K562 (cell line): ENCODE measurements at regions not wholly inside any gene's neighbourhood (a gene's known extent, or its start where the extent isn't known, plus 50 kb on each side); places are given as distances from the start of the nearest gene placed in this dataset.

ENCODE experiments used
- ATAC-seq: fragments of 200-7000 bp; cut with Tn5 transposase; 3 replicates; pipeline ENCODE4 v1.9.1; 2020; ENCODE audit warnings: moderate library complexity
- BruUV-seq: library from RNA; stranded (reverse); fragments of 400-500 nt; replicated peaks from 2 replicates; lab custom pipeline; 2021; lab: Mats Ljungman, UMichigan
- CTCF ChIA-PET: fragments of 300-600 bp; formaldehyde crosslinking; extraction: SDS; loops from one replicate; lab custom pipeline; 2021; ENCODE audit warnings: low intra/inter-chr PET ratio; lab: Yijun Ruan, JAX
- POLR2A ChIA-PET: fragments of 300-600, 350-650 bp; sonication (Branson Sonifier 250); formaldehyde crosslinking; extraction: SDS; loops from one replicate; lab custom pipeline; 2021; ENCODE audit warnings: antibody characterized with exemption, inconsistent platforms; lab: Yijun Ruan, JAX
- DNase-seq, 4 experiments: peaks; one replicate each; pipeline versions ENCODE4 v3.0.0 to v3.0.0-alpha.2; 2011 to 2018; ENCODE audit warnings: low spot score in 3 of 4, mixed read lengths in 3 of 4; ENCODE audit errors: extremely low read depth in 1 of 4
- FAIRE-seq: peaks from 2 replicates; lab custom pipeline; 2011; peaks lifted over from hg19 to GRCh38; lab: Jason Lieb, UNC
- H2AFZ ChIP-seq: 2 replicates; pipeline ENCODE4 v1.6.0; 2011; ENCODE audit warnings: low read depth, low read length, control low read depth, inconsistent platforms
- H3K27ac ChIP-seq: fragments of 200-600 bp; 3 replicates; pipeline ENCODE4 v1.8.0; 2011; ENCODE audit warnings: low read depth, mild to moderate bottlenecking, control low read depth, inconsistent platforms, low read length, moderate library complexity, mixed read lengths; ENCODE audit errors: extremely low read depth
- H3K27me3 ChIP-seq, 2 experiments: fragments of 300-600 bp in 1 of 2; 2 replicates in 1 of 2; 3 replicates in 1 of 2; pipeline versions ENCODE4 v1.6.0 to v1.8.0; 2011; ENCODE audit warnings: inconsistent platforms in 2 of 2, low read length in 2 of 2, mild to moderate bottlenecking in 1 of 2, mixed read lengths in 1 of 2, moderate library complexity in 1 of 2; ENCODE audit not compliant: control insufficient read depth in 2 of 2, insufficient read depth in 2 of 2
- H3K36me3 ChIP-seq: fragments of 300-600 bp; 3 replicates; pipeline ENCODE4 v1.8.0; 2011; ENCODE audit warnings: mild to moderate bottlenecking, low read length, inconsistent platforms; ENCODE audit not compliant: control insufficient read depth, insufficient read depth
- H3K4me1 ChIP-seq, 2 experiments: fragments of 200-600 bp in 1 of 2; replicated peaks in 1 of 2; 2 replicates in 1 of 2; 3 replicates in 1 of 2; pipeline versions ENCODE4 v1.5.1 to v1.8.0; 2011; ENCODE audit warnings: inconsistent platforms in 2 of 2, low read length in 2 of 2, mild to moderate bottlenecking in 1 of 2, mixed read lengths in 1 of 2, moderate library complexity in 1 of 2; ENCODE audit not compliant: control insufficient read depth in 2 of 2, insufficient read depth in 2 of 2
- H3K4me2 ChIP-seq: 2 replicates; pipeline ENCODE4 v1.6.1; 2011; ENCODE audit warnings: low read length, control low read depth, inconsistent platforms, mixed read lengths; ENCODE audit not compliant: insufficient read depth
- H3K4me3 ChIP-seq: fragments of 200-600 bp; sonication (generic), shearing (Covaris generic); 2 replicates; pipeline ENCODE4 v1.5.1; 2016; ENCODE audit warnings: control low read depth, inconsistent platforms
- H3K79me2 ChIP-seq: fragments of 200-600 bp; 3 replicates; pipeline ENCODE4 v1.8.0; 2011; ENCODE audit warnings: low read length, inconsistent platforms; ENCODE audit not compliant: control insufficient read depth, insufficient read depth
- H3K9ac ChIP-seq, 2 experiments: 2 replicates each; pipeline versions ENCODE4 v1.6.0 to v1.6.1; 2011; ENCODE audit warnings: low read depth in 2 of 2, low read length in 2 of 2, control low read depth in 1 of 2, inconsistent platforms in 1 of 2, mild to moderate bottlenecking in 1 of 2, mixed read lengths in 1 of 2; ENCODE audit not compliant: insufficient read depth in 1 of 2
- H3K9me1 ChIP-seq: one replicate; pipeline ENCODE4 v1.6.0; 2011; ENCODE audit warnings: inconsistent platforms, mild to moderate bottlenecking, low read length, moderate library complexity; ENCODE audit not compliant: control insufficient read depth, insufficient read depth
- H3K9me3 ChIP-seq: replicated peaks from 2 replicates; pipeline ENCODE4 v1.5.1; 2011; ENCODE audit warnings: low read depth, low read length, inconsistent platforms; ENCODE audit not compliant: control insufficient read depth, insufficient read depth
- H4K20me1 ChIP-seq: replicated peaks from 2 replicates; pipeline ENCODE4 v1.6.1; 2011; ENCODE audit warnings: low read length, inconsistent platforms, mixed read lengths; ENCODE audit not compliant: control insufficient read depth, insufficient read depth
- BCLAF1 ChIP-seq, 2 experiments: fragments of 450-650 bp in 1 of 2; IDR thresholded peaks; 2 replicates each; pipeline ENCODE4 v1.6.1; 2011 to 2017; ENCODE audit warnings: low read depth in 2 of 2, antibody characterized with exemption in 1 of 2, borderline replicate concordance in 1 of 2, low read length in 1 of 2, mild to moderate bottlenecking in 1 of 2, mixed read lengths in 1 of 2; ENCODE audit not compliant: control insufficient read depth in 1 of 2
- CEBPG ChIP-seq, 3 experiments: fragments of 200-800 bp in 1 of 3; sonication (Bioruptor generic) in 1 of 3; sonication (generic) in 1 of 3; formaldehyde crosslinking in 1 of 3; IDR thresholded peaks in 2 of 3; conservative IDR thresholded peaks in 1 of 3; 2 replicates each; pipeline versions ENCODE4 v1.6.1 to v1.8.0; 2016 to 2022; ENCODE audit warnings: missing compliant biosample characterization in 2 of 3, missing genetic modification characterization in 2 of 3, mild to moderate bottlenecking in 1 of 3, missing genetic modification reagents in 1 of 3
- CLOCK ChIP-seq: fragments of 250-450 bp; sonication (Bioruptor Pico); IDR thresholded peaks from 2 replicates; pipeline ENCODE4 v1.4.0; 2020; ENCODE audit warnings: mild to moderate bottlenecking, moderate library complexity, borderline replicate concordance
- DPF2 ChIP-seq: fragments of 450-650 bp; IDR thresholded peaks from 2 replicates; pipeline ENCODE4 v1.6.1; 2016
- HMGN3 ChIP-seq: IDR thresholded peaks from 2 replicates; pipeline ENCODE4 v1.6.1; 2011; ENCODE audit warnings: borderline replicate concordance, low read depth, mild to moderate bottlenecking, mixed read lengths, low read length; ENCODE audit not compliant: insufficient read length; ENCODE audit errors: extremely low read depth
- MED1 ChIP-seq: sonication (generic); formaldehyde crosslinking; IDR thresholded peaks from 2 replicates; pipeline ENCODE4 v1.8.1; 2023; ENCODE audit warnings: missing genetic modification reagents, borderline replicate concordance
- MIER1 ChIP-seq: fragments of 450-650 bp; IDR thresholded peaks from 2 replicates; pipeline ENCODE4 v1.6.1; 2016; ENCODE audit warnings: antibody characterized with exemption, mild to moderate bottlenecking, low read depth
- PHTF2 ChIP-seq: fragments of 250-450 bp; sonication (Bioruptor Pico); IDR thresholded peaks from 2 replicates; pipeline ENCODE4 v1.5.0; 2021; ENCODE audit warnings: mild to moderate bottlenecking
- POLR2H ChIP-seq: IDR thresholded peaks from 2 replicates; pipeline ENCODE4 v1.6.1; 2016; ENCODE audit warnings: missing genetic modification characterization, low read depth, mild to moderate bottlenecking, control low read depth, missing compliant biosample characterization, moderate library complexity
- RBM22 ChIP-seq: fragments of 200-400 bp; formaldehyde crosslinking; IDR thresholded peaks from 2 replicates; pipeline ENCODE4 v1.6.1; 2018; ENCODE audit warnings: low read length, low read depth; ENCODE audit not compliant: poor library complexity, severe bottlenecking
- SAP30 ChIP-seq: fragments of 200-600 bp; sonication (generic); IDR thresholded peaks from 2 replicates; pipeline ENCODE4 v1.6.1; 2012; ENCODE audit warnings: borderline replicate concordance, low read depth, mild to moderate bottlenecking, moderate library complexity, low read length, control low read depth, inconsistent platforms; ENCODE audit not compliant: insufficient read depth, poor library complexity, severe bottlenecking
- SMARCA5 ChIP-seq: fragments of 450-650 bp; IDR thresholded peaks from 2 replicates; pipeline ENCODE4 v1.6.1; 2016
- SNIP1 ChIP-seq: fragments of 450-650 bp; IDR thresholded peaks from 2 replicates; pipeline ENCODE4 v1.7.1; 2017; ENCODE audit warnings: low read depth, mild to moderate bottlenecking
- ZNF561 ChIP-seq: fragments of 450-650 bp; formaldehyde crosslinking; conservative IDR thresholded peaks from 2 replicates; pipeline ENCODE4 v1.4.0; 2020; ENCODE audit warnings: mild to moderate bottlenecking, moderate library complexity
- WGBS: fragments of 100-300 bp; shearing (Covaris generic); methylation state at CpG from one replicate; pipeline ENCODE4 v1.1.6; 2016; ENCODE audit warnings: low coverage, mixed read lengths; ENCODE audit not compliant: insufficient coverage; ENCODE audit errors: missing lambda C conversion rate; 5-methylcytosine and 5-hydroxymethylcytosine counted together
- in situ Hi-C: fragments of 300-500 bp; cut with MboI; formaldehyde crosslinking; loops from 4 replicates; pipeline ENCODE4 v1.15.0; 2018; ENCODE audit warnings: inconsistent platforms, mixed read lengths
- intact Hi-C: fragments of 100-400 bp; cut with micrococcal nuclease; formaldehyde crosslinking; loops from 2 replicates; pipeline ENCODE4 v1.14.2; 2022
- TF ChIP-seq, protein P1 (sequence below): fragments of 250-450 bp; sonication (Bioruptor Pico); IDR thresholded peaks from 2 replicates; pipeline ENCODE4 v1.4.0; 2020; ENCODE audit warnings: mild to moderate bottlenecking

GRCh38 chr13:33347861-33348260 is 62.3 kb upstream of the STARD13 start:
- H3K4me2 ChIP-seq = no peak overlapping the region
- H3K9me3 ChIP-seq = no peaks in the 10 kb centered on the region
- in situ Hi-C loops = no loop called here
- DNase-seq (no peak), FAIRE-seq (no peak), ATAC-seq (no peak)
- intact Hi-C loops = no loop called here
- H3K79me2 ChIP-seq = no peaks in the 10 kb centered on the region
- no TSS peak for BruUV-seq
- POLR2A ChIA-PET = no interaction called here
- H3K27ac ChIP-seq = no peak overlapping the region
- no peak overlapping the region for H3K4me3 ChIP-seq
- no peaks in the 10 kb centered on the region for H3K9me1 ChIP-seq
- no peak overlapping the region for H3K9ac ChIP-seq
- no peak overlapping the region for H2AFZ ChIP-seq
- H3K27me3 ChIP-seq = peaks cover 0 to 12% of the 10 kb centered on the region in 2 experiments; a peak in 2 of 5 replicates
- H3K4me1 ChIP-seq = peaks cover 0 to 6% of the 10 kb centered on the region in 2 experiments; a peak in 1 of 5 replicates
- H4K20me1 ChIP-seq = no peaks in the 10 kb centered on the region; the same call in 1 of the 2 replicates
- WGBS = 6% methylated on average over 4 of the region's 4 CpGs
- CTCF ChIA-PET = no interaction called here
- no peaks in the 10 kb centered on the region for H3K36me3 ChIP-seq
- TF ChIP-seq CEBPG (CRISPR knock-in tag; IDR thresholded peaks at IDR 0.05) = no peak
- no peak for TF ChIP-seq CEBPG (tag; conservative IDR thresholded peaks at IDR 0.05 in 1 of 2, IDR thresholded peaks at IDR 0.05 in 1 of 2)
- TF ChIP-seq HMGN3 = no peak
- TF ChIP-seq SMARCA5 = no peak
- no peak for TF ChIP-seq ZNF561 (CRISPR knock-in tag)
- TF ChIP-seq SNIP1 = no peak
- no peak for TF ChIP-seq DPF2
- no peak for TF ChIP-seq POLR2H (tag)
- TF ChIP-seq BCLAF1 (IDR thresholded peaks at IDR 0.05; ENCODE audit: borderline replicate concordance in 1 of 2, control insufficient read depth in 1 of 2, low read depth in 2 of 2, low read length in 1 of 2) = no peak
- no peak for TF ChIP-seq CLOCK (CRISPR knock-in tag)
- no peak for TF ChIP-seq PHTF2 (CRISPR knock-in tag)
- TF ChIP-seq, protein P1, sequence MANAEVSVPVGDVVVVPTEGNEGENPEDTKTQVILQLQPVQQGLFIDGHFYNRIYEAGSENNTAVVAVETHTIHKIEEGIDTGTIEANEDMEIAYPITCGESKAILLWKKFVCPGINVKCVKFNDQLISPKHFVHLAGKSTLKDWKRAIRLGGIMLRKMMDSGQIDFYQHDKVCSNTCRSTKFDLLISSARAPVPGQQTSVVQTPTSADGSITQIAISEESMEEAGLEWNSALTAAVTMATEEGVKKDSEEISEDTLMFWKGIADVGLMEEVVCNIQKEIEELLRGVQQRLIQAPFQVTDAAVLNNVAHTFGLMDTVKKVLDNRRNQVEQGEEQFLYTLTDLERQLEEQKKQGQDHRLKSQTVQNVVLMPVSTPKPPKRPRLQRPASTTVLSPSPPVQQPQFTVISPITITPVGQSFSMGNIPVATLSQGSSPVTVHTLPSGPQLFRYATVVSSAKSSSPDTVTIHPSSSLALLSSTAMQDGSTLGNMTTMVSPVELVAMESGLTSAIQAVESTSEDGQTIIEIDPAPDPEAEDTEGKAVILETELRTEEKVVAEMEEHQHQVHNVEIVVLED (CRISPR knock-in tag) = no peak
- TF ChIP-seq RBM22 = no peak
- TF ChIP-seq MED1 (CRISPR knock-in tag) = no peak
- TF ChIP-seq MIER1 = no peak
- no peak for TF ChIP-seq SAP30
